Liver (tissue), 8 donors: ENCODE measurements at regions not wholly inside any gene's neighbourhood (a gene's known extent, or its start where the extent isn't known, plus 50 kb on each side); places are given as distances from the start of the nearest gene placed in this dataset.

Experiments
- DNase-seq: peaks from one replicate; pipeline ENCODE4 v3.0.0-alpha.2; 2017; ENCODE audit warnings: low spot score
- H3K27ac ChIP-seq, 2 donors: one replicate each; pipeline ENCODE4 v1.7.0; 2013; ENCODE audit warnings: inconsistent platforms in 2 of 2, low read length in 2 of 2, control low read depth in 1 of 2, low read depth in 1 of 2, mild to moderate bottlenecking in 1 of 2
- H3K27me3 ChIP-seq, 4 donors: one replicate each; pipeline versions ENCODE4 v1.6.1 to v1.7.0; 2013; ENCODE audit warnings: low read length in 3 of 4, inconsistent platforms in 1 of 4, mild to moderate bottlenecking in 1 of 4, moderate library complexity in 1 of 4; ENCODE audit not compliant: control insufficient read depth in 4 of 4, insufficient read depth in 4 of 4
- H3K36me3 ChIP-seq, 4 donors: one replicate each; pipeline versions ENCODE4 v1.6.1 to v1.7.0; 2013; ENCODE audit warnings: low read length in 3 of 4, mild to moderate bottlenecking in 3 of 4, low read depth in 1 of 4, moderate library complexity in 1 of 4; ENCODE audit not compliant: control insufficient read depth in 4 of 4, insufficient read depth in 3 of 4
- H3K4me1 ChIP-seq, 4 donors: one replicate each; pipeline versions ENCODE4 v1.6.1 to v1.7.0; 2013; ENCODE audit warnings: low read length in 3 of 4, mild to moderate bottlenecking in 3 of 4, moderate library complexity in 1 of 4; ENCODE audit not compliant: control insufficient read depth in 4 of 4, insufficient read depth in 4 of 4
- H3K4me3 ChIP-seq, 3 donors: one replicate each; pipeline versions ENCODE4 v1.6.1 to v1.7.0; 2013; ENCODE audit warnings: low read length in 3 of 3, control low read depth in 1 of 3, low read depth in 1 of 3, mild to moderate bottlenecking in 1 of 3
- H3K9ac ChIP-seq, 2 donors: one replicate each; pipeline ENCODE4 v1.7.0; 2013; ENCODE audit warnings: low read length in 2 of 2, mild to moderate bottlenecking in 2 of 2, moderate library complexity in 2 of 2, control low read depth in 1 of 2, low read depth in 1 of 2
- H3K9me3 ChIP-seq, 4 donors: one replicate each; pipeline versions ENCODE4 v1.6.1 to v1.7.0; 2013; ENCODE audit warnings: low read length in 3 of 4; ENCODE audit not compliant: control insufficient read depth in 4 of 4
- ATF3 ChIP-seq: IDR thresholded peaks from 2 replicates; pipeline ENCODE4 v1.6.1; 2016; ENCODE audit warnings: antibody characterized with exemption
- CTCF ChIP-seq: fragments of 150-350 bp; IDR thresholded peaks from 2 replicates; pipeline ENCODE4 v1.5.1; 2017; ENCODE audit warnings: improper control_type of control experiment, low read depth, low read length; ENCODE audit not compliant: missing input control
- EGR1 ChIP-seq, 2 donors: IDR thresholded peaks; 2 replicates each; pipeline ENCODE4 v1.6.1; 2016 to 2018; ENCODE audit warnings: antibody characterized with exemption in 2 of 2, low read depth in 2 of 2
- FOXA1 ChIP-seq: IDR thresholded peaks from 2 replicates; pipeline ENCODE4 v1.6.1; 2016; ENCODE audit warnings: antibody characterized with exemption
- FOXA2 ChIP-seq: IDR thresholded peaks from 2 replicates; pipeline ENCODE4 v1.6.1; 2016; ENCODE audit warnings: antibody characterized with exemption
- GABPA ChIP-seq, 2 donors: IDR thresholded peaks in 1 of 2; conservative IDR thresholded peaks in 1 of 2; 2 replicates each; pipeline ENCODE4 v1.6.1; 2016; ENCODE audit warnings: antibody characterized with exemption in 2 of 2, mild to moderate bottlenecking in 1 of 2, moderate library complexity in 1 of 2
- HNF4A ChIP-seq, 2 donors: conservative IDR thresholded peaks; 2 replicates each; pipeline ENCODE4 v1.6.1; 2016; ENCODE audit warnings: antibody characterized with exemption in 2 of 2, mild to moderate bottlenecking in 2 of 2
- HNF4G ChIP-seq: IDR thresholded peaks from 2 replicates; pipeline ENCODE4 v1.6.1; 2016; ENCODE audit warnings: antibody characterized with exemption
- JUND ChIP-seq, 2 donors: IDR thresholded peaks; 2 replicates each; pipeline ENCODE4 v1.6.1; 2016; ENCODE audit warnings: antibody characterized with exemption in 2 of 2
- MAX ChIP-seq: IDR thresholded peaks from 2 replicates; pipeline ENCODE4 v1.6.1; 2016; ENCODE audit warnings: antibody characterized with exemption
- NR2F2 ChIP-seq: IDR thresholded peaks from 2 replicates; pipeline ENCODE4 v1.6.1; 2016; ENCODE audit warnings: antibody characterized with exemption
- RAD21 ChIP-seq, 2 donors: IDR thresholded peaks; 2 replicates each; pipeline ENCODE4 v1.6.1; 2016; ENCODE audit warnings: antibody characterized with exemption in 2 of 2, mild to moderate bottlenecking in 2 of 2
- RXRA ChIP-seq, 2 donors: IDR thresholded peaks; 2 replicates each; pipeline ENCODE4 v1.6.1; 2017 to 2018; ENCODE audit warnings: antibody characterized with exemption in 2 of 2, mild to moderate bottlenecking in 1 of 2
- SP1 ChIP-seq: IDR thresholded peaks from 2 replicates; pipeline ENCODE4 v1.6.1; 2018; ENCODE audit warnings: antibody characterized with exemption, mild to moderate bottlenecking
- TAF1 ChIP-seq: conservative IDR thresholded peaks from 2 replicates; pipeline ENCODE4 v1.6.1; 2016; ENCODE audit warnings: antibody characterized with exemption, mild to moderate bottlenecking
- YY1 ChIP-seq: IDR thresholded peaks from 2 replicates; pipeline ENCODE4 v1.6.1; 2016; ENCODE audit warnings: antibody characterized with exemption, mild to moderate bottlenecking
- ZBTB33 ChIP-seq: IDR thresholded peaks from 2 replicates; pipeline ENCODE4 v1.6.1; 2016; ENCODE audit warnings: antibody characterized with exemption
- WGBS: extraction: QIAGEN DNeasy Blood & Tissue Kit; methylation state at CpG from one replicate; pipeline ENCODE4 v1.1.7; 2013; 5-methylcytosine and 5-hydroxymethylcytosine counted together
- TF ChIP-seq, protein P1 (sequence below): IDR thresholded peaks from 2 replicates; pipeline ENCODE4 v1.6.1; 2016; ENCODE audit warnings: antibody characterized with exemption, mild to moderate bottlenecking
- donor health status: healthy.
- donor health status: healthy.
- donor health status: healthy.
- donor health status: healthy.
- donor health status: healthy.

DNA sequence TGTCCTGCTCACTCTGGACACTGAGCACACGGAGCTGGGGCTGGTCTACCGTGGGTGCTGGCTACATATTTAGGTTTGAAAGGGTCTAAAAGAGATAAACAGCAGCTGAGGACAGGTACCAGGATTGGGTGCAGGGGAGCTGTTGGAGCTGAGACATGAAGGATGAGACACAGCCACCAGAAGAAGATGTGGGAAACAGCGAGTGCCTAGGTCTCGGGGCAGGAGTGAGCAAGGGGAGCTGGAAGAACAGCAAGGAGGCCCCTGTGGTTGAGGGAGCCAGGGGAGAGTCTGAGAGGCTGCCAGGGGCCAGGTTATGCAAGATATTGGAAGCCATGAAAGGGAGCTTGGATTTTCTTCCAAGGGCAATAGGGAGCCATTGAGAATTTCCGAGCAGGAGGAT lies 434.0 kb upstream of the SULF2 start:
- peaks cover 0 to 8% (median 0%) of the 10 kb centered on the region in 4 donors for H3K27me3 ChIP-seq
- H3K36me3 ChIP-seq = no peaks in the 10 kb centered on the region
- no peaks in the 10 kb centered on the region for H3K4me1 ChIP-seq
- H3K4me3 ChIP-seq = no peak overlapping the region
- H3K27ac ChIP-seq = no peak overlapping the region
- H3K9me3 ChIP-seq = no peaks in the 10 kb centered on the region
- no peak overlapping the region for H3K9ac ChIP-seq
- TF ChIP-seq, protein P1, sequence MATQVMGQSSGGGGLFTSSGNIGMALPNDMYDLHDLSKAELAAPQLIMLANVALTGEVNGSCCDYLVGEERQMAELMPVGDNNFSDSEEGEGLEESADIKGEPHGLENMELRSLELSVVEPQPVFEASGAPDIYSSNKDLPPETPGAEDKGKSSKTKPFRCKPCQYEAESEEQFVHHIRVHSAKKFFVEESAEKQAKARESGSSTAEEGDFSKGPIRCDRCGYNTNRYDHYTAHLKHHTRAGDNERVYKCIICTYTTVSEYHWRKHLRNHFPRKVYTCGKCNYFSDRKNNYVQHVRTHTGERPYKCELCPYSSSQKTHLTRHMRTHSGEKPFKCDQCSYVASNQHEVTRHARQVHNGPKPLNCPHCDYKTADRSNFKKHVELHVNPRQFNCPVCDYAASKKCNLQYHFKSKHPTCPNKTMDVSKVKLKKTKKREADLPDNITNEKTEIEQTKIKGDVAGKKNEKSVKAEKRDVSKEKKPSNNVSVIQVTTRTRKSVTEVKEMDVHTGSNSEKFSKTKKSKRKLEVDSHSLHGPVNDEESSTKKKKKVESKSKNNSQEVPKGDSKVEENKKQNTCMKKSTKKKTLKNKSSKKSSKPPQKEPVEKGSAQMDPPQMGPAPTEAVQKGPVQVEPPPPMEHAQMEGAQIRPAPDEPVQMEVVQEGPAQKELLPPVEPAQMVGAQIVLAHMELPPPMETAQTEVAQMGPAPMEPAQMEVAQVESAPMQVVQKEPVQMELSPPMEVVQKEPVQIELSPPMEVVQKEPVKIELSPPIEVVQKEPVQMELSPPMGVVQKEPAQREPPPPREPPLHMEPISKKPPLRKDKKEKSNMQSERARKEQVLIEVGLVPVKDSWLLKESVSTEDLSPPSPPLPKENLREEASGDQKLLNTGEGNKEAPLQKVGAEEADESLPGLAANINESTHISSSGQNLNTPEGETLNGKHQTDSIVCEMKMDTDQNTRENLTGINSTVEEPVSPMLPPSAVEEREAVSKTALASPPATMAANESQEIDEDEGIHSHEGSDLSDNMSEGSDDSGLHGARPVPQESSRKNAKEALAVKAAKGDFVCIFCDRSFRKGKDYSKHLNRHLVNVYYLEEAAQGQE = no peak
- TF ChIP-seq FOXA2 (no peak), RAD21 (IDR thresholded peaks at IDR 0.05) (no peak), NR2F2 (no peak), CTCF (no peak), YY1 (no peak), RXRA (IDR thresholded peaks at IDR 0.05) (no peak), TAF1 (no peak), HNF4G (no peak)
- 79% methylated on average over 5 of the region's 5 CpGs for WGBS
- DNase-seq = no peak

GRCh38 chr20:48217190-48217589 lies 431.9 kb upstream of the SULF2 start:
- no peaks in the 10 kb centered on the region for H3K36me3 ChIP-seq
- no peaks in the 10 kb centered on the region for H3K4me1 ChIP-seq
- no peak overlapping the region for H3K9ac ChIP-seq
- no peak for DNase-seq
- H3K9me3 ChIP-seq = no peaks in the 10 kb centered on the region
- H3K27ac ChIP-seq = no peak overlapping the region
- TF ChIP-seq ATF3 = no peak
- no peak for TF ChIP-seq RXRA (IDR thresholded peaks at IDR 0.05)
- TF ChIP-seq ZBTB33 = no peak
- TF ChIP-seq, protein P1 = no peak
- TF ChIP-seq HNF4G = no peak
- TF ChIP-seq TAF1 = no peak
- TF ChIP-seq FOXA2 = no peak
- no peak for TF ChIP-seq FOXA1
- TF ChIP-seq CTCF = no peak
- TF ChIP-seq MAX = no peak
- TF ChIP-seq EGR1 (IDR thresholded peaks at IDR 0.05; ENCODE audit: low read depth in 2 of 2) = no peak
- no peak for TF ChIP-seq NR2F2
- no peak for TF ChIP-seq HNF4A (conservative IDR thresholded peaks at IDR 0.05)
- no peak for TF ChIP-seq YY1
- TF ChIP-seq RAD21 (IDR thresholded peaks at IDR 0.05) = no peak
- TF ChIP-seq SP1 = no peak
- TF ChIP-seq JUND (IDR thresholded peaks at IDR 0.05) = no peak
- TF ChIP-seq GABPA (IDR thresholded peaks at IDR 0.05 in 1 of 2, conservative IDR thresholded peaks at IDR 0.05 in 1 of 2) = no peak
- H3K4me3 ChIP-seq = no peak overlapping the region
- 83% methylated on average over 14 of the region's 14 CpGs for WGBS
- no peaks in the 10 kb centered on the region for H3K27me3 ChIP-seq
